GM21825 (cell line): ENCODE measurements at regions not wholly inside any gene's neighbourhood (a gene's known extent, or its start where the extent isn't known, plus 50 kb on each side); places are given as distances from the start of the nearest gene placed in this dataset.

Experiments used
- ATAC-seq: cut with Tn5 transposase; IDR thresholded peaks from one replicate; pipeline ENCODE4 v1.9.1; 2021; ENCODE audit warnings: mild to moderate bottlenecking, moderate library complexity; ENCODE audit not compliant: unreplicated experiment

- ATAC-seq: no peak
Measured at GRCh38 chr4:28709891-28710290, 1849.2 kb downstream of the STIM2 start.

DNA sequence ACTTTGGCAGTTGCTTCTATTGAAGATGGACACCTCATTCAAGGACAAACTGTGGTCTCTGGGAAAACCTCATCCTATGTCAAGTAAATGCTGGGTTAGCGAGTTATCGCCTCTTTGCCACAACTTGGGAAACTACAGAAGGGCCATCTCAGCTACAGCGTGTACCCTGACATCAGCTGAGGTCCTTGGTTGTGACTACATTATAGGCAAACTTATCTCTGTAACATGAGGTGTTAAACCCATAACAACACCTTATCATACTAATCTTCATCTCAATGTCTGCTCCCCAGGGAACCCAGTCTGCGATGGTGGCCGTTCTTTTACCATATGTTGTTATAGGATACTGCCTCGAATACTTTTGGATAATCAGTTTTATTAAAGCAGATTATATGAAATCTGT, 1862.7 kb downstream of the STIM2 start:
- no peak for ATAC-seq

GRCh38 chr4:28724239-28724638, 1863.6 kb downstream of the STIM2 start:
- ATAC-seq: no peak

GRCh38 chr4:28730304-28730703, 1869.7 kb downstream of the STIM2 start:
- ATAC-seq: no peak

DNA sequence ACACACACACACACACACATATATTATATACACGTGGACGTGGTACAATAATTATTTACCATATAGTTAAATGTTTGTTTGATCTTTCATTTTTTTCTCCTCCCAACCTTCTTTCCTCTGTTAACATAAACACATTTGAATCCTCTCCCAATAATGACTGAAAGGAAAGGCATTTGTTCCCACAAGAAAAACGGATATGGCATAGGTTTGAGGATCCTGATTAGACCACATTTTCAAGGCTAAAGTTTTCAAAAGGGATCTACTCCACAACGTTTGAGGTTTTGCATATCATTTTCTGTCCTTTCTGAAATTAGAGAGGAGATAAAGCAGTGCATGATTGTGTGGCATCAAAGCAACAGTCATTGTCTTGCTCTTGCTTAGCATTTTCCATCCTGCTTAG, 1883.4 kb downstream of the STIM2 start:
- ATAC-seq: no peak

DNA sequence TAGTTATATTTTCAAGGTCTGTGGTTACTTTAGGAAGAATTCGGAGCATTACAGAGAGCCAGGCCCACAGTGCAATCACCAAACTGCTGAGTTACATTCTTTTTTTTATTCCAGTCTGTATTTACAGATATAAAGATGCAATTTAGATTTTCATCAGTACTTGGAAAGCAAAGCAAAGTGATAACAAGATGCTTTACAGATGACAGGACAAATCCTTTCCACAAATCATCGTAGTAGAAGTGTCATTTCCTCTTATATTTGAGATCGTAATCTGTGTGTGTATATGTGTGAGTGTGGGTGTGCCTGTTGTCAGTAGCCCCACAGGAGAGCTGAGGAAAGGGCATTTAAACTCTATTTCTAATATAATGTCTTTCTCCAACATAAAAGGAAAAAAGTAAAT, 1893.7 kb downstream of the STIM2 start:
- ATAC-seq: no peak

GRCh38 chr4:28755081-28755480, 1894.4 kb downstream of the STIM2 start:
- no peak for ATAC-seq

DNA sequence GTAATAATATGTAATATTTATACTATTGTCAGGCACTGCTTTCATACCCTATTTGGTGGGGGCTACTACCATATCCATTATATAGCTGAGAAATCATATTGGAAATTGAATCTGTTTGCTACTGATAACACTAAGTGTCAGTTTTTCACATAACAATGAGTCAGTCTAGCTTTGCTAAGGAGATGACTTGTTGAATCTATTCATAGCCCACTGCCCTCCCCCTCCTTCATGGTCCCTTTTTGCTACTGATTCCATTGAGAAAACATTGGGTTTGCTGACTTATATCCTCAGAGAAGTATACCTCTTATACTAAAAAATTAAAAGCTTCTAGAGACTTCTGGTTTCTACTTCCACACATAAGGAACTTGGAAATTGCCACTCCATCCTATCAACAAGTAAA, 1898.4 kb downstream of the STIM2 start:
- no peak for ATAC-seq

DNA sequence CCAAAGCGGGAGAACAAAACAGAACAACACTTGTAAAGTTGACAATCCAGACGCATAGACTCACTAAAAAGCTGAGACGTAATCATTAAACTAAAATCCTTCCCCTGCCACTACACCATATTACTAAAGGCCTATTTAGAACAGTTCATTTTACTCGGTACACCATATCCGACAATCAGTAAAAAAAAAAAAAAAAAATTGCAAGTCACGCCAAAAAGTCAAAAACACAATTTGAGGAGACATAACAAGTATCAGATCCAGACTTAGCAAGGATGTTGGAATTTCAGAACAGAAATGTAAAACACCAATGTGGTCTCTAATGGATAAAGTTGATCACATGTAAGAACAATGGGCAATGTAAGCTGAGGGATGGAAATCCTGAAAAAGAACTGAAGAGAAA, 1899.4 kb downstream of the STIM2 start:
- no peak for ATAC-seq

GRCh38 chr4:28772066-28772465, 1911.4 kb downstream of the STIM2 start:
- ATAC-seq: no peak

DNA sequence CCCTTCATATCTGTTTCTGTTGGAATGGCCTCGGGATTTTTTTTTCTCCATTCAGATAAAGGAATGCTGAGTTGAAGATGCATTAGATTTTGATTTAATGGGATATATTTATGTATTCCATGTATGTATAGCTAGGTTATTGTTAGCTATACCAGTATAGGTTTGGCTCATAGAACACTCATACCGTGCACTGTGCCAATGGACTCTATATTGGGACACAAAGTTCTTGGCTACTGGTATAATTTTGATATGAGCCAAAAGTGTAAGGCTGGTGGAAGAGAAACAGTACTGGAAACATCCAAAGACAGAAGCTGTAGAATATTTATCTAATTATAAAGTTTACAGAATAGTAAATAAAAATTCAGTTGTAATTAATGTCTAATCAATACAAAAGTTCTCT, 1912.1 kb downstream of the STIM2 start:
- ATAC-seq: no peak

DNA sequence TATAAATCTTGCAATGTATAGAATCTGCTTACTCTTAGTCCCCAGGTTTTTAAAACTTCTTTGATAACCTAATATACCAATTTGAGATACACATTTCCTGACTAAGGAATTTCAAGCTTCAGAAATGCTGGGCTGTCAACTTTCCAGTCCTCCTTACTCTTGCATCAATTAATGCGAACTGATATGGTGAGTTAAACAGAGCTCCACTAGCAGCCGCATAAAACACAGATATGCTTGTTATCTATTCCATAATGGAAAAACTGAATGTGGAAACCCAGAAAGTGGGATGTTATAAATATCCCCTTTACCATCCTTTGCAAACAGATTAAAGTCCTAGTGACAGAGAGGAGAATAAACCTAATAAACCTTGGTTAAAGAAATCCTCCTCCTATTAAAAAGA, 1913.7 kb downstream of the STIM2 start:
- no peak for ATAC-seq

- ATAC-seq: no peak
Measured at GRCh38 chr4:28776004-28776403, 1915.4 kb downstream of the STIM2 start.

- ATAC-seq: no peak
Measured at GRCh38 chr4:28784188-28784587, 1923.5 kb downstream of the STIM2 start.

DNA sequence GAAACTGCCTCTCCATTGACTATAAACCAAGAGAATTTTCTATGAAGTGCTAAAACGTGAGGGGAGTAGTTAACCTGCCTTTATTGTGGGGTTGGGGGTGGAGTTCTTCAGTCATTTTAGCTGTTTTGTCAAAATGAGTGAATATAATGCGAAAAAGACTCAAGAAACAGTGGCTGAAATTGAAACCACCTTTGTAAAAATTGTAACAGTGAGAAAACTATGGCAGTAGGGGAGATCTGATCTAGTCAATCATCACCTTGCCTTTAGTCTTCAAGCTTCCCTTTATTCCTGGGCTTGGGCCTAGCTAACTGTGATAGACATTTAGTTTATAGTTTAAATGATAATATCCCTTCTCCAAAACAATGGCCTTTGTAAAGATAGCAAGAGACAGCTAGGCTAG, 1927.3 kb downstream of the STIM2 start:
- no peak for ATAC-seq

DNA sequence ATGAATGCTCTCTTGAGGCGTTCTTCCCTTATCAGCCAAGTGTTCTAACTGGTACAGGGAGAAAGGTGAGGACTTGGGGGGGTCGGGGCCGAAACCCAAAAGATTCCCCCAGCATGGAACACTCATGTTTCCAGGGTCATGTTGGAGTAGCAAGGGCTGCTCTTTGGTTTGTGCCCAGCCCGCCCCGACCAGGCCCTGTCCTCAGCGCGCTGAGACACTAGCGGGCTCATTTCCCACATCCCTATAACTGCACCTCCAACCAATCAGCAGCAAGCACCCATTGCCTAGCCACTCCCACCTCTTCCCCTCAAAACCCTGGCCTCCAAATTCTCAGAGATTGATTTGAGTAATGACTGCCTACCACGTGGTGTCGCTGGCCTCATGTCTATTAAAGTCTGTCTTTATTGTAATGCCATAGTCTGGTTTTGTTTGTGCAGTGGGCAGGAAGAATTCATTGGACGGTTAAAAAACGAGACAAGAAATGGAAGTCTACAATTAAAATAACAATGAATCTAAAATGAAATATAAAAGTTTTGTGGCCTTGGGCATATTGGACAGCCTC, 1928.4 kb downstream of the STIM2 start:
- ATAC-seq: no peak

- ATAC-seq: no peak
Measured at GRCh38 chr4:28792917-28793597, 1927.1 kb upstream of the PCDH7 start.

GRCh38 chr4:28799696-28800095, 1920.5 kb upstream of the PCDH7 start:
- no peak for ATAC-seq

GRCh38 chr4:28811025-28811424, 1909.1 kb upstream of the PCDH7 start:
- no peak for ATAC-seq

- no peak for ATAC-seq
Measured at GRCh38 chr4:28822163-28822562, 1898.0 kb upstream of the PCDH7 start.

DNA sequence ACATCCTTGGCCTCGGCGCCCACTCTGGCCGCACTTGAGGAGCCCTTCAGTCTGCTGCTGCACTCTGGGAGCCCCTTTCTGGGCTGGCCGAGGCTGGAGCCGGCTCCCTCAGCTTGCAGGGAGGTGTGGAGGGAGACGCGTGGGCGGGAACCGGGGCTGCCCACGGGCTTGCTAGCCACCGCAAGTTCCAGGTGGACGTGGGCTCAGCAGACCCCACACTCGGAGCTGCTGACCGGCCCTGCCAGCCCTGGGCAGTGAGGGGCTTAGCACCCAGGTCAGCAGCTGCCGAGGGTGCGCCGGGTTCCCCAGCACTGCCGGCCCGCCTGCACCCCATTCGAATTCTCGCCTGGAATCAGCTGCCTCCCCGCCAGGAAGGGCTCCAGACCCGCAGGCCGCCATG, 1892.3 kb upstream of the PCDH7 start:
- ATAC-seq: no peak

- no peak for ATAC-seq
Measured at GRCh38 chr4:28831867-28832266, 1888.3 kb upstream of the PCDH7 start.

- ATAC-seq: no peak
Measured at GRCh38 chr4:28832444-28832843, 1887.7 kb upstream of the PCDH7 start.
